ENCODE measurements at regions not wholly inside any gene's neighbourhood (a gene's known extent, or its start where the extent isn't known, plus 50 kb on each side); places are given as distances from the start of the nearest gene placed in this dataset.

DNA sequence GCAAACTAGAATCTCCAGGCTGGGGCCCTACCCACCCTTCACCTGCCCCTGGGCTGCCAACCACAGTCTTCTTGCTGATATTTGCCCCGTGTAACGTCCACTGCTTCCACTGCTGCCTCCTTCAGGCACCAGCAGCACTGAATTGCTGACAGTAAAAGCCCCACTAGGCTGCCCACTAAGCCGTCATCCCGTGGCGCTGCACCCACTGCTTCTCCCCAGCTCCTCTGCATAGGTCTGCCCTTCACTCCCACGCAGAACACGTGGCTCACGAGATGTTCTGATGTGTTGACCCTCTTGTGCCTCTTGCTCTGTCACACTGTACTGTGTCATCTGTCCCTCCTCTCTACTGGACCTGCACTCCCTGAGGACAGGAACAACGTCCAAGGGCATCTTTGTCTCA lies 86.3 kb upstream of the HIVEP1 start:
- no peak for ATAC-seq
- no peak for DNase-seq

DNA sequence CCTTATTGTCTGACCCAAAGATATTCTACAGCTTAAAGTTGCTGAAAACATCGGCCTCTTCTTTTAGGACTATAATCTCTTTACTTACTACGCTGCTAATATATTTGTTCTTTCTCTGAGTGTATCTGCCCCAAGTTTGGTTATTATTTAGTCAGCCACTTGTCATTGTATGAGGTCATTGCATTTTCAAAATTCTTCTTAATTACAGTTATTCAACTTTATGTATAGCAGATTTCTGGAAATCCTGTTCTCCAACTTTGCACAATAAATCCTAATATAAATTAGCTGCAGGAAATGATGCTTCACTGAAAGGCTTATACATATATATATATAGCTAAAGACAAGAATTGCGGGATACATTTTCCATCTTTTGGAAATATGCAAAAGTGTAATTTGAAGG lies 88.5 kb upstream of the HIVEP1 start:
- ATAC-seq (no peak), DNase-seq (no peak)

DNA sequence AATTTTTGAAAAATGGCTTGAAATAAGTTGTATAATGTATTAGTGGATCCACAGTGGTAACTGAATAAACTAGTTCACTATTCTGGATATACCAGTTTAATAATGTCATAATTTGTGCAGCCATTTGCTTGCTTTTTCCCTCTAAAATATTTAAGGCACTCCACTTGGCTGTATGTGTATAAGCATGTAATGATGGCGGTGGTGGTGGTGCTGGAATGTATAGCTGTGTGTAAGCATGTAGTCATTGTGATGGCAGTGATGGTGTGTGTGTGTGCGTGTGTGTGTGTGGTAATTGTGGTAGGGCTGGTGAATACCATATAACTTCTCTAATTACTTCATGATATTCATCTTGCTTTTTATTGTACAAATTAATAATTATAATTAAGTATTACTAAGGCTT lies 89.2 kb upstream of the HIVEP1 start:
- ATAC-seq (no peak), DNase-seq (no peak)

- ATAC-seq, result no peak
- no peak for DNase-seq
These were observed 90.4 kb upstream of the HIVEP1 start for GRCh38 chr6:11921751-11922150.

- no peak for DNase-seq
These were observed 91.1 kb upstream of the HIVEP1 start for GRCh38 chr6:11921017-11921438.

DNA sequence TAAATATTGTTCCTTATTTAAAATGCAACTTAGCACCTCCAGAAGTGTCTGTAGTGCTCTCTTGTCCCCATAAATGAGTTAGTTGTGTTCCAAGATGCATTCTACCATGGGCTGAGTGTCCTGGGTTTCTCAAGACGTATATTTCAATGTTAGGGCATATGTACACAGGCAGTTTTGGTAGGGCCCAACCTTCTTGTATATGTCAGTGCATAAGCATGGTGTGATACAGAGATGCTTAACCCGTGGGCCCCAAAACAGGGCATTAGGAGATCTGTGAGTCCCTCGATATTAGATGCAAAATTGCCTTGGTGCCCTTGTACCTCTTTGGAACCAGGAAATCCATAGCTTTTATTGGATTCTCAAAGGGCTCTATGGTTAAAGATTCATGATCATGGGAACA lies 91.5 kb upstream of the HIVEP1 start:
- ATAC-seq, result no peak
- no peak for DNase-seq

More at GRCh38 chr6:11921017-11921438, 91.1 kb upstream of the HIVEP1 start:
- ATAC-seq, result no peak

- no peak for DNase-seq
- ATAC-seq, result no peak
These were observed 92.2 kb upstream of the HIVEP1 start for GRCh38 chr6:11919771-11920440.

GRCh38 chr6:11918739-11919605 lies 93.1 kb upstream of the HIVEP1 start:
- DNase-seq (no peak), ATAC-seq (no peak)

DNA sequence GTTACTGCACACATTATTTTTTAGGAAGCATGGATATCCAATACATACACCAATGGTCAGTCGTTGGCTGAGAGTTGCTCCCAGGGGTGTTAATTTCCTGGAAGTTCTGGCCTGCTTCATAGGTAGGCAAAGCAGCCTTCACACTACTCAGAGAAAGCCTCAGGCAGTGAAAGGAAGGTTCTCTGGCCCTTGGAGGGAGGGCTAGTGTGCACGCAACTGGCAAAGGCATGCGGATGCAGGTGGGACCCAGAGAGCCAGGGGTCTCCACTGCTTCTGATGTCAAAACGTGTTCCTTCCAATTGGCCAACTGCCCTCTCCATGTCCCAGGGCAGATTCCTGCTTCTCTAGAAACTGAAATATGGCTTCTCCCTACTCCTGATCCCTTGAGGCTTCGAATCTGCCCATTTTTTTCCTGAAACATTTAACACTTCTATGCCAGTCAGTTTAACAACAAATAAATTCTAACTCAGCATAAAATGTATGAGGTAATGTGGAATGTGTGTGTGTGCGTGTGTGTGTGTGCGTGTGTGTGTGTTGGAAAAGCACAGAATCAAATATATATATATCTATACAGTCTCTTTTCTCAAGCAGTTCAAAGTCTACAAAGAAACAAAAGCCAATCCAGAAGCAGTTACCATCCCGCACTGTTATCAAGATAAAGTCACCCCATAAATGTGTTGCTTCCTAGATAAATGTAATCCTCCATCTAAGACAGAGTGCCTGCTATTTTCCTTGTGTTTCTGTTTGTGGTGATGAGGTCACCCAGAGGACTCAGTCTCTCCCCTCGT lies 94.0 kb upstream of the HIVEP1 start:
- ATAC-seq (no peak), DNase-seq (no peak)

GRCh38 chr6:11912420-11912819 lies 99.7 kb upstream of the HIVEP1 start:
- DNase-seq (no peak), ATAC-seq (no peak)

- no peak for DNase-seq
- ATAC-seq, result no peak
These were observed 100.6 kb upstream of the HIVEP1 start for GRCh38 chr6:11911538-11911937.

DNA sequence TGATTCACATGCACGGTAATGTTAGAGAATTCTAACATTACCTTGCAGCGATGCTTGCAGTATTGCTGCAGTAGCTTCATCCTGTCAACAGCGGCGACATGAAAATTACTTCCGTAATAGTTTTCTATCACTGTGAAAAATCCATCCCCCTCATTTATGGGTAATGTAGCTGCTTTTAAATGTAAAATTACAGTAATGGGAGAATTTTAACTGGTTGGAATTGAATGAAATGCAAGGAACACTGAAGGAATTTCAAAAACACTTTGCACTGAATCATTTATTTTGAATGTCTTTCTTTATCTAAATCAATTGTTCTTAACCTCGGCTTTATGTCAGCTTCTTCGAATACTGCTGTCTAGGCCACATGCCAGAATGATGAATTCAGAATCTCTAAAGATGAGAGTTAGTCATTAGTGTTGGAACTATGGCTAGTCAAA lies 102.4 kb upstream of the HIVEP1 start:
- DNase-seq, result no peak
- no peak for ATAC-seq

GRCh38 chr6:11908436-11909105 lies 103.5 kb upstream of the HIVEP1 start:
- ATAC-seq (no peak), DNase-seq (no peak)

- no peak for ATAC-seq
- no peak for DNase-seq
These were observed 108.5 kb upstream of the HIVEP1 start for GRCh38 chr6:11903645-11904044.

DNA sequence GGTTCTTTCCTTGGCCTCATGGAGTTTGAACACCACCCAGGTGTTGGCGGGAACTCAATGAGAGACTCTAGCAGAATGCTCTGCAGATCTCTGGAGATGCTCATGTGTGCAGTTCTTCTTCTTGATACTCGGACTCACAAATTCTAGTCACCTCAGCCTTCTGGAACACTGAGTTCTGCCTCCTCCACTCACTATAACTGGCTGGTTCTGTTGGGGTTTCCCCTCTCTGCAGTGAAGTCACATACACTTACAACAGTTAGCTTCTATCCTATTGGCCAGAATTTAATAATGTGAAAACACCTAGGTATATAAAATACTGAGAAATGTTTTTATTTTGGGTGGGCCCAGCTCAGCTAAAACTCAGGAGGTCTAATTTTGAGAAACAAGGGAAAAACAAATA lies 109.6 kb upstream of the HIVEP1 start:
- DNase-seq, result no peak
- ATAC-seq, result peak; percentile 65

DNA sequence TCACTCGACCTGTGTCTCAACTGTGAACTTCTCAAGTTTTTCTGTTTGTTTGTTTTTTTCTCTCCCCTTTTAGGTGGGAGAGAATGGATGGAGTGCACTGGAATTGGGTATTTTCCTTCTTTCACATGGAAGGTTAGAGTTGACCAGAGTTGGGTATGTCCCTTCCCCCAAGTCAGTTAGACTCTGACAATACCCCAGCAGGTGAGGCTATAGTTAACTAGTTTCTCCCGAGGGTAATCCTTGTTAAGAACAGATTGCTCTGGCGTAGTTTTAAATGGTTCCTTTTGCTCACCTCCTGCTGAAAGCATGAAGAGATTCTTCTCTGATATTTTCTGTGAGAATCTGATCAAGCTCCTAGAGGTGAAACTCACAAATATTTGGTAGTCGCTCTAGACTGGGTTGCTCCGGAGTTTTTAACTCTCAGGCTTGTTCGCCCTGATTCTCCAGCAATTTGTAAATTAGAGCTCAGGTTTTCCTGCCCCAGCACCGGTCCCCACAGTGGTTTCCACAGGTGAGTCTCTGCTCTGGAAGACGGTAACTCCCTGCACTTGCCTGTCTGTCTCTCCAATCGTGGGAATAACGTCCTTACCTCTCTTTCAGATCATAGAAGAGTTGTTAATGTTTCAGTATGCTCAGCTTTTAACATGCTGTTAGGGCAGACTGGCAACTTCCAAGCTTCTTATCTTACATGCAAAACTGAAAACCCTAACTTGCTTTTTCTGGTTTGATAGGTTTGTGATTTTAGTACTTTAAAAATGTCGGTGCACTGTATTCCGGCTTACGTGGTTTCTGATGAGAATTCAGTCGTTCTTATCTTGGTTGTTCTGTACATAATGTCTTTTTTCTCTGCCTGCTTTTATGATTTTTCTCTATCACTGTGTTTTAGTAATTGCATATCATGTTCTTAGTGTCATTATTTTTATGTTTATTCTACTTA lies 111.2 kb upstream of the HIVEP1 start:
- ATAC-seq (no peak), DNase-seq (no peak)

DNA sequence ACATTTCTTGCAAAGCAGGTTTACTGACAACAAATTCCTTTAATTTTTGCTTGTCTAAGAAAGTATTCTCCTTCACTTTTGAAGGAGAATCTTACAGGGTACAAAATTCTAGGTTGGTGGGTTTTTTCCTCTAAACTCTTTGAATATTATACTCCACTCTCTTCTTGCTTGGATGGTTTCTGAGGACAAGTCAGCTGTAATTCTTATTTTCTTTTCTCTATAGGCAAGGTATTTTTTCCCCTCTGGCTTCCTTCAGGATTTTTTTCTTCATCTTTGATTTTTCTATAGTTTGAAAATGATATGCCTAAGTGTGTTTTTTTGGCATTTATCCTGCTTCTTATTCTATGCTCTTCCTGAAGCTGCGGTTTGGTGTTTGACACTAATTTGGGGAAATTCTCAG lies 112.5 kb upstream of the HIVEP1 start:
- DNase-seq, result no peak
- no peak for ATAC-seq

DNA sequence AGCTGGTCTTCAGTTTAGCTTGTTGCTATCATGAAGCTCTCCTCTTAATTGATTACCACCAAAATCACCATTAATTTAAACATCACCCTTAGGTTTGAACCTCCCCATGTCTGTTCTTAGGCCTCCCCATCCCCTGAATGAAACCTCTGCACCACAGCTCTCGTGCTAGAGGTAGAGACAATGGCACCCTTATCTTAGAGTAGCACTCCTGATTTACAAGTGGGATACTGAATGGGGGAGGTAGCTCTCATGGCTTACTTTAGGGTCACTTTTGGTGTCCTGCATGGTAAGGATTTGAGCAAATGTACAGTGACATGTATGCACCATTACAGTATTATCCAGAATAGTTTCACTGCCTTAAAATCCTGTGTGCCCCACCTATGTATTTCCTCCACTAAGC lies 115.6 kb upstream of the ADTRP start:
- DNase-seq, result no peak

GRCh38 chr6:11891547-11891946 lies 112.9 kb upstream of the ADTRP start:
- ATAC-seq (no peak), DNase-seq (no peak)

More for the DNA sequence above, 115.6 kb upstream of the ADTRP start:
- no peak for ATAC-seq

DNA sequence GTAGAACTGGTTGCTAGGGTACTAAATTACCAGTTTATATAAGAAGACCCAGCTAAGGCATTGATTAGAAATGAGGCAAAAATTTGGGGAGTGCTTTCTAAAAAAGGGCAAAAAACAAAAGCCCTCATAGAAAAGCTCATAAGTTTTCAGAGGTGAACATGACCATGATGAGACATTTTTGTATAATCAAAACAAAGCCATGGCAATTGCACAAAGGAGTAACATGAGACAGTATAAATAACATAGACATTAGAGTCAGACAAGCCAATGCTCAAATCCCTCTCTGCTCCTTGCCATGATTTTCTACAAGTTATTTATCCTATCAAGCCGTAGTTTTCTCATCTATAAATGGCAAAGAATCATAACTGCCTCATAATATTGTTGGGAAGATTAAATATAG lies 112.2 kb upstream of the ADTRP start:
- DNase-seq, result no peak
- ATAC-seq, result no peak

DNA sequence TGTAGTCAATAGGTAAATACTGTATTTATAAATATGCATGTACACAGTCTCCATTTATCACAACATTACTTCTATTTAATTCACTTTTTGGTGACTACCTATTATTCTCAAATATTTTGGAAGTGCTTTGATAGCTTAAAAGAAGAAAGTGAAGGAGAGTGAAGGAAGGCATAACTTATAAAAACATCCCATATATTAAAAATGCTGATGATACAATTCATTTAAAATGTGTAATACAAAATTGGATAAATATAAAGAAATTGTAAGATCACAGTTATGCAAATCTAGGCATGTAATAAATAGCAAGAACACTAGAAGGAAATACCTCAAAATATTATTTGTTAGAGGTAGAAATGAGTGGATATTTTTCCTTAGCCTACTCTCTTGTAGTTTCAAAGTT lies 111.6 kb upstream of the ADTRP start:
- DNase-seq, result no peak
- no peak for ATAC-seq
